Ramos (cell line): ENCODE measurements at regions not wholly inside any gene's neighbourhood (a gene's known extent, or its start where the extent isn't known, plus 50 kb on each side); places are given as distances from the start of the nearest gene placed in this dataset.

Experiments
- in situ Hi-C: fragments of 300-500 bp; cut with MboI; formaldehyde crosslinking; loops from one replicate; pipeline ENCODE4 v1.14.3; 2022; ENCODE audit warnings: low sequenced_read_pairs; ENCODE audit not compliant: unreplicated experiment

DNA sequence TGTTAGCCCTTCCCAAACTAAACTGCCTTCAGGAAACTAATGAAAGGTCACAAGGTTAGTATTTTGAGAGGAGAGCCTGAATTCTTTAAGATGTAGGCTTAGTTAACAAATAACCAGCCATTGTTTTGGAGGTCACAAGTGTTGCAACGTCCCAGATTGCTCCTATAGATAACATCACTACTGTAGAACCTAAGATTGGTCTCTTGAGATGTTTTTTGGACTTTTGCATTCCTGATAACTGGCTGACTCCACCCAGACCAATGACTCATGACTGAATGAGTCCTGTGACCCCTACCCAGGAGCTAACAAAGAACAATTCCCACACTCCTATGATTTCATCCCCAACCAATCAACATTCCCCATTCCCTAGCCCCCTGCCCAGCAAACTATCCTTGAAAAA is 178.8 kb downstream of the SCP2D1 start:
- in situ Hi-C loops = no loop called here

DNA sequence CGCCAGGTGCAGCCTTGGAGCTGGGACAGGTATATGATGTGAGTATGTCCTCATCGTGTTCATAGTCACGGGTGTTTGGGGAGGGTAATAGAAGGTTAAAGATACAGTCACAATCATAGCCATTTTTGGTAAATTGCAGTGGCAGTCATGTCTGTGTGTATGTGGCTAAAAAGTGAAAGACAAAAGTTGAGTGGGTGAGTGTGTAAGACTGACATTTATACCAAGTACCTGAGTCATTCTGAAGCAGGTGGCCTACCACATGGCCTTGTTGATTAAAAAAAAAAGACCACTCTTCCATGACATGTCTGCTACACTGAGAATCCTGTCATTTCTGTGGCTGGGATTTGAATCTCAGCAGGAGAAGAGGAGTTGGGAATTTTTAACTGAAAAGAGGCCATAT is 181.9 kb downstream of the SCP2D1 start:
- in situ Hi-C loops = no loop called here

DNA sequence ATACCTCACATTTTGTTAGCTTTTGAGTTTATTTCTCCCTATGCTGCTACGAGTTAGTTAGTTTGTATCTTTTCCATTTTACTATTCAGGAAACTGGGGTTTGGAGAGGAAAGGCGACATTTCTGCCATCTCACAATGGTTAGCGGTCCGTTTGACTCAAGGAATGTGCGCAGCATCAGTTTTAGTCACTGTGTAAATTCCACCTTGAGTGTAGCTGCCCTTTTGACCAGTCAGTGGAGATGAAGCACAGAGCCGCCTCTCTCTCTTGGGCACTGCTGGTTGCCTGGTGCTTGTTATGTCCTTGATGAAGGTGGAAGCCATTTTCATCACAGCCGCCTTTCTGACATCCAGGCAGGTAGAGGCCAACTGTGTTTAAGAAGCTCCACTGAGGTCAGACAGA is 185.5 kb downstream of the SCP2D1 start:
- in situ Hi-C loops = no loop called here

DNA sequence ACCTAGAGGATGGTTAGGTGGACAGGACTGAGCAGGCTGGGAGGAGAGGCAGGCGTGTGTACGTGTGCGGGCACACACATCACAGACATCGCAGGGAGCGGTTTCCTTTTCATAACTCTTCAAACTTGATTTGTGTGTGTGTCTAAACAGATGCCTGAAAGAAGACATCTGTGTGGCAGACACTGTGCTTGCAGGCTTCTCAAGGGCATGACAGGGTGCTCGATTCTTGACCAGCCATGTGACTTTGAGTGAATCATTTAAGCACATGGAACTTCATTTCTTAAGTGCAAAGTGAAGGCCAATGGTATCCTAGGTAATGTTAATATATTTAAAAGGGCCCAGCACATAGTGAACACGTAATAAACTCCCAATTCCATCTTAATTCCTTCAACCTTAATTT is 186.5 kb downstream of the SCP2D1 start:
- in situ Hi-C loops = no loop called here

DNA sequence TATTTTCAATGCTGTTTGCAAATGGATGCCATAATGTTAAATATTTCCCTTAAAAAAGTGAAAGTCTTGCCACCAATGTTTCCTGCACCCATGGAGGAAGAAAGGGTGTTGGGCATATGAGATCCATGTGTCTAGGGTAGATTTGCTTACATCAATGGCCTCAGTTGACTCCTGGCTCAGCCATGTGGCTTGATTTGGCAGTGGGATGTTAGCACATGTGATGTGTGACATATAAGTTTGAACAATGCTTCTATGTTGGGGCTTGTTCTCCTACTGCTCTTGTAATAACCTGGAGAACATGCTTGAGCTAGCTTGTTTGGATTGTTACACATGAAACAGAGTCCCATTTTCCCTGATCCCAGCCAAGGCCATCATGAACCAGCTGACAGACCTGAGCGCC is 187.6 kb downstream of the SCP2D1 start:
- in situ Hi-C loops = no loop called here

DNA sequence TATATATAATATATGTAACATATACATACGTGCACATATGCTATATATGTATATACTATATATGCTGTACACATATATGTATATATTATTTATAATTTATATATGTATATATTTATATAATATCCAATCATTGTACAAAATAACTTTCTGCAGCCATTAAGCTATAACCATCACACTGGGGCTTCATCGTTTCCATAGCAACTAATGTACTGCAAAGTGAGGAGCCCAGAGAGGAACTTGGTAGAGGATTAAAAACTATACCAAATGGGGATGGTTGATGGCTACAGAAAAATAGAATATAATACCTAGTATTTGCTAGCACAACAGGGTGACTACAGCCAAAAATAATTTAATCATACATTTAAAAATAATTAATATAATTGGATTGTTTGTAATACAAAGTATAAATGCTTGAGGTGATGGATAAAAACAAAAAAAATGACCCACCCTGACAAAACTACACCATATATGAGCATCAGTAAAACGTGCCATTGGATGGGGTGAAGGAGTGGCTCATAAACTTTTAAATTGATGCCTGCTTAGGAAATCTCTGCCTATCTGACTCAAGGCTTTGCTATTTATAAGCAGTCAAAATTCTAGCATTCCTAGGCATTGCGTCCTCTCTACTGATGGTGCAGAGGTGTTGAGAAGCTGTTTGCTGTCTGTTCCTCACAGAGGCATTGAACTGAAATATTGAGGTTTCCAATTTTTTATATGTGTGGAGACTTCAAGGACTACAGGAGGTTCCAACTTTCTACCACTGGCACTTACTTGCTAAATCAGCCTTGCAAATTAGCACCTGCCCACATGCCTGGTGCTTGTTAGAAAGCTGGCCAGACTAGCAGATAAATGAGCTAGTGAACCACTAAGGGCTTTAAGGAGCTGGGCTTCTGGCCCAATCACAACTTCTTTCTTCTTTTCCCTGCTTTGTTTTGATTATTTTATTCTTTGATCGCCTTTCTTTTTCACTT is 190.1 kb downstream of the SCP2D1 start:
- in situ Hi-C loops = no loop called here

DNA sequence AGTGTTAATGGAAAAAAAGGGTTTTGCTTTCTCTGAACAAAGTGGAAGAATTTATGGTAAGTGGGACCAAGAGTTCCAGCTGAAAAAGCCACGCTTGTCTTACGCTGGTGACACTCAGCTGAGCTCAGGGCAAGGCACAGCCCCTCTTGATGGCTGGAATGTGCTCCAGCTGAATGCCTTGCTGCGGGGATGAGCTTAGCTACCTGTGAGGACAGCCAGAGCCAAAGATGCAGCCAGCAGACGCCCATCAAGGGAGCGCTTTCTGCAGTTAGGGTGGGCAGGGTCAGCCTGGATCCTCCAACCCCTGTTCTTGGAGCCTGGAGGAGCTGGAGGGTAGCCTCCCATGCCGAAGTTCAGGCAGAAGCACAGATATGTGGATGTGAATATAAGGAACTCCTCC is 191.4 kb downstream of the SCP2D1 start:
- in situ Hi-C loops = no loop called here

DNA sequence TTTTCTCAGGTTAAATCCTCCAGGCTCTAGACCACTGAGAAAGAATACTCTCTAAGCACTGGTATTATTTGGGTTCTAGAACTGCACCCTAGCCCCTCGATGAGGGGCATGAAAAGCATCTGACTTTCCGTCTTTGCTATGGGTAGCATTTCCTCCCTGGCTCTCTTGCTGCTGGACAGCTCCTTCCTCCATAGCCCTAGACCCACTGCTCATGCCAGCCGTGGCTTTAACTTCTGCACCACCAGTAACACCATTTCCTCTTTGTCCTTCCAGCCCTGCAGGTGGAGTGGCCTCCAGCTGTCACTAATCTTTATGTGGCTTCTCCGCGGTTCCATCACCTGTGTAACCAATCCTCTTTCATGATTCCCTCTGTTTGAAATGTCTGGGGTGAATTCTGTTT is 194.9 kb downstream of the SCP2D1 start:
- in situ Hi-C loops = no loop called here

DNA sequence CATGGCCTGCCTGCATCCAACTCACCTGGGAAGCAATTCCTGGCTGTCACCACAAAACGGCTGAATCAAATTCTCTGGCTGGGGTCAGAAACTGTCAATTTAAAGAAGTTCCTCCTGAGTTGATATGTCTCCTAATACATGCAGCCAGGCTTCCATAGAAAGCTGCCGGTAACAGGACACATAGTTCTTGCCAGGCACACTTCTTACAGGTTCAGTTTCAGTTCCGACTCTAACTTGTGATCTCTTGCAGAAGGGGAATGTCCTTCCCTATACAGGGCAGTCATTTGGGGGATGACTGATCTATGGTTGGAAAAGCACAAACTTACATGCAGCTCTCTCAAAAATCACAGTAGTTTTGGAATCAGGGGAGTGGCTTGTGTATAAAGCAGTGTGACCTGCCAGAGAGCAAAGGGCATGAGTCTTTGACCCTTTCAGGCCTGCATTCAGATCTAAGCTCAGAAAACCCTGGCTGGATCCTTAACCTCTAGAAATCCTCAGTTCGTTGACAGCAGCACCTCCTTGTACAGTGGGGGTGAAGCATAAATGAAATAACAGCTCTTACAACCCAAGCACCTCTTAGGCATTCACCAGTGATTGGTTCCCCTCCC is 195.6 kb downstream of the SCP2D1 start:
- in situ Hi-C loops = no loop called here

DNA sequence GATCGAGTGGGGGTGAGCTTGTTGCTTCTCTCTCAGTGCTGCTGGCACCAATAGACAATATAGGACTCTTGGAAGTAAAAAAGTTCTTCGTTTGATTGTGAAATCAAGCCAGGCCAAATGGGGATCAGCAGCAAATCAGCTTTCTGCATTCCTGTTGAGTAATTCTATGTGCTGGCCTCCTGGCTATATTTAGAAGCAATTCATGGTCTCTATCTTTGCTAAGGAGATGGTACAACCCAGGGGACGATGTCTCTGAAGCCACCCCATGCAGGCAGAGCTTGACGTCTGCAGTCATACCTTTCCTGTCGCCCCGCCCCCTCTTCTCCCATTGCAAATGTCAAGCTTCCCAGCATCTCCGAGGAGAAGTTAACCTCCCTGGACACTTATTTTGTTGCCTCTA is 199.1 kb downstream of the SCP2D1 start:
- in situ Hi-C loops = no loop called here

DNA sequence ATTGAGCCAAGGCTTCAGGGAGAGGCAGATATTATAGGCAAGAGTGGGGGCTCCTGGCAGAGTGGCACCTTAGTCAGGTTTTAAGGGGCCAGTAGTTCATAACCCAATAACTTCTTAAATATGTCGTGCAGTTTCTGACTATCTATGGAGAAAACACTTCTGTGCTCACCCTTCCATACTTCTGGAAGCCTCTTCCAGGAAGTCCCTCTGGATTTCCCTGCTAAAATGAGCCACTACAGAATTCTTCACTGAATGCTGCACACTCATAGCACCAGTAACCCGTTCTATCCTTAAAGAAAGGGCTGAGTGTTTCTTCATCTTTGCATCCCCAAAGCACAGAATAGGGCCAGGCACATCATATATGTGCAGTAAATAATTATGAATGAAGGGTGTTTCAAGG is 198.5 kb upstream of the SLC24A3 start:
- in situ Hi-C loops = no loop called here

DNA sequence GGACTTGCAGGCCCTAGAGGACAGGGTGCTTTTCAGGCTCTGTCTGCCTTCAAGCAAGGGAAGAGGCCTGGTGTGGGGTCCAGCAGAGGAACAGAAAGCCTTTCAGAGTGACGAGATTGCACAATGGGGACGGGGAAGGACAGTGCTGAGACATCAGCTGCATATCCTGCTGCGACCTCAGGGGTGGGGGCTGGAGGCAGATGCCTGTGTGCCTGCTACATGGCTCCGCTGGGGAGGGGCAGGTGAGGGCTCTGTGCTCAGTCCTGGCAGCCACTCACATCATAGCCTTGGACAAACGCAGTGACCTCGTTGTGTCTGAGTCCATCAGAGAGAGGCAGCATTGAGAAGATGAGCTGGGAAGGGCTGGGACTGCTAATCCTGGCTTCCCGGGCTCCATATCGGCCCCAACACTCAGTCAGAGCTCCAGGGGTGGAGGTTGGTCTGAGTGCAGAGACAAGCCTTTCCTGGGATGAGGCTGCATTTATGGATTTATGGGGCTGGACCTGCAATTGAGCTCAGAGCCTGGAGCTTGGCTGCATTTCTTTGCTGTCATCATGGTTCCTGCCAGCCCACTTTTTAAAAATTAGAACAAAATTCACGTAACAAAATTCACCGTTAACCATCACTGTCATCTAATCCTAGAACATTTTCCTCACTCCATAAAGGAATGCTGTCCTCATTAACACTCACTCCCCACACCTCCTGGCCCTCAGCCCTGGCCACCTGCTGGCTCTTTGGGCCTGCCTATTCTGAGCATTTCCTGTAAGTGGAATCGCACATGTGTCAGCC is 196.9 kb upstream of the SLC24A3 start:
- in situ Hi-C loops = no loop called here

DNA sequence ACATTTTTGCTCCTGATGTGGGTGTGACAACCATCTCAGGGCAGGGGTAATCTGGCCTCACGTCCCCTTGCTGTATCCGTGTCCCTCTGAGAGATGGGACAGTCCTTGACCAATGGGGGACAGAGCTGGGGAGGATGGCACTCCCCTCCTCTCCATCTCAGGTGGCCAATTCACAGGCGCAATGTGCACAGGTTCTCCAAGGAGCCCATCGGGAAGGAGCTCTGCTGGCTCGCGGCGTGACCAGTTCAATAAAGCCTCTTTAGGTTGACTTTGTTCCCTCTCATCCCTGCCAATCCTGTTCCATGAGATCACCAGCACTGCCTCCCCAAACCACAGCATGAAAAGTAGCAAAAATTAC is 196.3 kb upstream of the SLC24A3 start:
- in situ Hi-C loops = no loop called here

DNA sequence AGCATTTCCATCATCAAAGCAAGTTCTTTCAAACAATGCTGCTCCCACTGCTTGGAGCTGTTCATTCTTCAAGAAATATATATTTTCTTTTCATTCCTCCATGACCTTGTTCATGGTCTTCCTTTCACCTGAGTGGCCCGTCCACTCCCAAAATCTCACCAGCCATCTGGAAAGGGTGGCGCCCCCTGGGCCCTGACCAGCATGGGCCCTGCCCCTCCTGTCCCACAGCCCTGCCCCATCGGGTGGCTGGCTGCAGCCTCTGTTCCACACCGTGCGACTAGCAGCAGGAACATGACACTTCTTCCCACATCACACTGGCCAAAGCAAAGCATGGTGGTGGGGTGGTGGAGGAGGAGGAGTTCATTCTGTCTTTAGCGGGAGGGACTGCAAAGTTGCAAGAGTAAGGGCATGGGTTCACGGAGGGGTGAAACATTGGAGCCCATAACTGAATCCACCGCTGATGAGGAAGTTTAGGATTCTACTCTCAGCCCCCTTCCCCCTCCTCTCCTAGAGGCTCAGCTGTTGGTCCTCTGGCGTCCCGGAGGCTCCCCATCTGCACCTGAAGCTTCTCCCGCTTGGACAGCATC is 195.2 kb upstream of the SLC24A3 start:
- in situ Hi-C loops = no loop called here

DNA sequence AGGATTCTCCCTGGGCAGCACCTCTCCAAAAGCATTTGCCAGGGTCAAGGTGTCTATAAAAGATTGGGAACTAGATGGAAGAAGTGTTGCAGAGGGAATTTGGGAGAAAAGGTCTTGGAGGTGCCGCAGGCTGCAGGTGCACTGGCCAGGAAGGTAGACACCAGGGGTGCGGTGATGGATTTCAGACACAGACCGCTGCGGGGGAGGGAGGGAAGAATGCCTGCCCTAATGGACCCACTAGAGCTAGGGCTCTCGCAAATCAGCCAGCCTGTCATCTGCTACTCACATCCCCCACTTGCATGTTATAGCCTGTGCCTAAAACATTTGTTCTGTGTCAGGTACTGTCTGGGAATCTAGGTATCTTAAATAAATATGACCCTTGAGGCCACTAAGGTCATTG is 193.6 kb upstream of the SLC24A3 start:
- in situ Hi-C loops = no loop called here

DNA sequence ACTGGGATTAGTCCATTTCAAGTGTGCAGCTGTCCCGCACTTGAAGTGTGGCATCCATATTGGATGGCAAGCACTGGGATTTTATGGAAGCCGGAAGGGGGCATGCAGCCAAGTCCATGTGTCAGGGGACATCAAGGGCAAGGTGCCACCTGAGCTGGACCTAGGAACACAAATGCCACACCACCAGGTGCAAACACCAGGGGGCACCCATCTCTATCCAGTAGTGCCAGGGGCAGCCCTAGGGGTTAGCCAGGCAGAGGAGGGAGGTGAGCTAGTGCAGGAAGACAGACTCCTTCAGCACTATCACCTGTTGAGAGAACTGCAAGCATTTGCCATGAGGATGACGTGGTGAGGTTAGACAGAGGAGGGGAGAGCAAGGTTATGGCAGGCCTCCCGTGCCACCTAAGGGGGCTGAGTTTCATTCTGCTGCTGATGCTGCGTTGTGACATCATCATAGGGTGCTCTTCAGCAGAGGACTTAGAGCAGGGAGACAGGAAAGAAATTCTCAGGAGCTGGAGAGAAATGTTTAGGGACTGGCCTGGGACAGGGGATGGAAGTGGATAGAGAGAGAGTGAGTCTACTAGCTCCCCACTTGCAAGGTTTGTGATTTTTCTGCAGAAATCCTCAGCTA is 192.6 kb upstream of the SLC24A3 start:
- in situ Hi-C loops = no loop called here

DNA sequence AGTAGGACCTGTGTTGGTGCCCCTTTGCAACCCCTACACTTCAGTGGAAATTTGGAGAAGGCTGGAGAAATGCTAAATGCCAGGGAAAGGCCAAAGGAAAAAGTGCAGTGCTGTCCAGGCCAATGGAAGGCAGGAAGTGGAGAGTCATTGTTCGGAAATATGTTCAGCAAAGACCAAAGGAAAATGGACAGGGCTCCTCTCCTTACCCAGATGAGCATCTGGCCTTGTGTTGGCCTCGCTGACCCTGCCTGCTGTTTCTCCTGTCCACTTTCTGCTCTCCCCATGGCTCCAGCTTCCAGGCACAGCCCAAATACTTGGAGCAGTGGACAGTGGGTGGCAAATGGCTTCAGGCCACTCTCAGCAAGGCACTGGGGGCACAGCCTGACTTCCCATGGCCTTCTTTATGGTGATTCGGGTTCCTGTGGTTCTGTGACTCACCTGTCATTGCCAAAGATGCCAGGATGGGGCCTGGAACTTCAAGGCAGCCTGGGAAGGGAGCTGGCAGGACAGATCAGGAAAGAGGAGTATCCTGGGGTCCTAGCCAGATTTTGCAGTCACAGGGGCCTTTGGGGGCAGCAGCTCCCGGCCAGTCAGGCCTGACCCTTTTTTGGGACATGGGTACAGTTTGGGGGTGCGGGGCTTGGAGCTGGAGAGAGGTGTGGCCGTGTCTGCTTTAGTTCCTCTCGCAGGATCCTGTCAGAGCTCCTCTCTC is 190.9 kb upstream of the SLC24A3 start:
- in situ Hi-C loops = no loop called here

DNA sequence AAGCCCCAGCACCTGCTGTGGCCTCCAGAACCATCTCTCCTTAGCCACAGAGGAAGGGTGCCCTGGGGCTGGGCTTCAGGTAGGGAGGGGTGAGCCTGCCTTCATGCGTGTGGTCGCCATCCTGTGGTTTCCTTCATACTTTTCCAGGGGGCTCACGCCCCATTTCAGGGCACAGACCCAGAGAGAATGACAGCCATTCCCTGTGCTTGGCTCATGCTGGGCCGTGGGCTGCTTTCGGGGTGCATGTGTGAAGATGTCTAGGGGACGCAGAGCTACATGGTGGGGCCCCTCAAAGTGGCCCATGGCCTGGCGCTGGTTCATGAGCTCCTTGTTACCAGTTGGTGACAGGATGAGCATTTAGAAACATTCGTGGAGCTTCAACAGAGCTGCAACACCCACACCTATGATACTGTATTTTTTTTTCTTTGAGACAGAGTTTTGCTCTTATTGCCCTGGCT is 190.3 kb upstream of the SLC24A3 start:
- in situ Hi-C loops = no loop called here

DNA sequence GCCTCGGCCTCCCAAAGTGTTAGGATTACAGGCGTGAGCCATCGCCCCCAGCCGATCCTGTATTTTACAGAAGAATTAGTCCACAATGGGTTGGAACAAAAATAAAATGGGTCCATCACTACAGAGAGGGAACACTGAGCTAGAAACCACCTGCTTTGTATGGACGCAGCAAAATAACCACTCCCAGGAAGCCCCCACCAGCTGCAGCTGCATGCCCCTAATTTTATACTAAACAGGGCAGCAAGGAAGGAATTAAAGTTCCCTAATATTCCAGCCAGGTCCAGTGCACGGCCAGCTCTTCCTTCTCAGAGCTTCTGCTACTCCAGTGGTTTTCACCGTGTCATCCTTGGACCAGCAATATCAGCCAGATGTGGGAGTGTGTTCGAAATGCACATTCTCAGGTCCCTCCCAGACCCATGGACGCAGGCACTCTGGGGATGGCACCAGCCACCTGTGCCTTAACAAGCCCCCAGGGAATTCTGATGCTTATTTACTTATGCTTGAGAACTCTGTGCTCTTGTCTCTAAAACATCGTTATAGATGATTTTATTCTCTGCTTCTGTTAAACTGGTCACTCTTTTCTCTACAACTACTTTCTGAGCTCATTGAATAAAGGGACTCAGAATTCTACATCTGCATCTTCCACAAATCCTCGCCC is 189.5 kb upstream of the SLC24A3 start:
- in situ Hi-C loops = no loop called here
